ENCODE measurements at regions not wholly inside any gene's neighbourhood (a gene's known extent, or its start where the extent isn't known, plus 50 kb on each side); places are given as distances from the start of the nearest gene placed in this dataset.

GRCh38 chr14:53350866-53351265, 197.7 kb upstream of the DDHD1 start:
- no peak overlapping the region for H3K9ac ChIP-seq (ENCODE audit: low read length)
- H3K4me3 ChIP-seq (ENCODE audit: insufficient read depth, low read length, poor library complexity, severe bottlenecking) = no peak overlapping the region
- H3K79me2 ChIP-seq (ENCODE audit: insufficient read depth, low read length) = no peaks in the 10 kb centered on the region
- H3K27me3 ChIP-seq (ENCODE audit: low read length) = no peaks in the 10 kb centered on the region
- no peak overlapping the region for H3K4me2 ChIP-seq (ENCODE audit: low read depth, low read length, poor library complexity, severe bottlenecking)
- no peak overlapping the region for H3K27ac ChIP-seq (ENCODE audit: low read depth, low read length)
- no peaks in the 10 kb centered on the region for H3K9me3 ChIP-seq (ENCODE audit: insufficient read depth, low read length)
- no peaks in the 10 kb centered on the region for H3F3A ChIP-seq (ENCODE audit: insufficient read depth)
- H2AFZ ChIP-seq (ENCODE audit: low read depth, low read length, severe bottlenecking) = no peak overlapping the region
- H3K9me2 ChIP-seq (replicated peaks; ENCODE audit: insufficient read depth, low read length) = no peaks in the 10 kb centered on the region
- TF ChIP-seq EZH2phosphoT487 (conservative IDR thresholded peaks at IDR 0.05; ENCODE audit: low read length) (no peak), CTCF (IDR thresholded peaks at IDR 0.05; ENCODE audit: insufficient read depth, low read length, poor library complexity, severe bottlenecking) (no peak)
- no peaks in the 10 kb centered on the region for H4K20me1 ChIP-seq (ENCODE audit: low read depth, low read length)
- H3K36me3 ChIP-seq (ENCODE audit: low read length) = no peaks in the 10 kb centered on the region

- Histone ChIP-seq H3K36me3 (ENCODE audit: low read length) (no peaks in the 10 kb centered on the region), H3K9me2 (replicated peaks; ENCODE audit: insufficient read depth, low read length) (no peaks in the 10 kb centered on the region), H3K27me3 (ENCODE audit: low read length) (no peaks in the 10 kb centered on the region), H3F3A (ENCODE audit: insufficient read depth) (no peaks in the 10 kb centered on the region), H3K79me2 (ENCODE audit: insufficient read depth, low read length) (no peaks in the 10 kb centered on the region), H3K9me3 (ENCODE audit: insufficient read depth, low read length) (no peaks in the 10 kb centered on the region), H2AFZ (ENCODE audit: low read depth, low read length, severe bottlenecking) (no peak overlapping the region), H3K4me2 (ENCODE audit: low read depth, low read length, poor library complexity, severe bottlenecking) (no peak overlapping the region), H3K27ac (ENCODE audit: low read depth, low read length) (no peak overlapping the region), H3K9ac (ENCODE audit: low read length) (no peak overlapping the region), H3K4me3 (ENCODE audit: insufficient read depth, low read length, poor library complexity, severe bottlenecking) (no peak overlapping the region), H4K20me1 (ENCODE audit: low read depth, low read length) (no peaks in the 10 kb centered on the region)
- TF ChIP-seq CTCF (IDR thresholded peaks at IDR 0.05; ENCODE audit: insufficient read depth, low read length, poor library complexity, severe bottlenecking) = no peak
- TF ChIP-seq EZH2phosphoT487 (conservative IDR thresholded peaks at IDR 0.05; ENCODE audit: low read length) = no peak
Measured at GRCh38 chr14:53350429-53350828, 197.3 kb upstream of the DDHD1 start.

GRCh38 chr14:53346988-53347387, 193.9 kb upstream of the DDHD1 start:
- H3F3A ChIP-seq (ENCODE audit: insufficient read depth) = no peaks in the 10 kb centered on the region
- no peak overlapping the region for H3K9ac ChIP-seq (ENCODE audit: low read length)
- no peaks in the 10 kb centered on the region for H3K79me2 ChIP-seq (ENCODE audit: insufficient read depth, low read length)
- no peak overlapping the region for H3K4me3 ChIP-seq (ENCODE audit: insufficient read depth, low read length, poor library complexity, severe bottlenecking)
- no peaks in the 10 kb centered on the region for H3K9me2 ChIP-seq (replicated peaks; ENCODE audit: insufficient read depth, low read length)
- H3K9me3 ChIP-seq (ENCODE audit: insufficient read depth, low read length) = no peaks in the 10 kb centered on the region
- H3K4me2 ChIP-seq (ENCODE audit: low read depth, low read length, poor library complexity, severe bottlenecking) = no peak overlapping the region
- no peaks in the 10 kb centered on the region for H4K20me1 ChIP-seq (ENCODE audit: low read depth, low read length)
- TF ChIP-seq EZH2phosphoT487 (conservative IDR thresholded peaks at IDR 0.05; ENCODE audit: low read length) (no peak), CTCF (IDR thresholded peaks at IDR 0.05; ENCODE audit: insufficient read depth, low read length, poor library complexity, severe bottlenecking) (no peak)
- H3K36me3 ChIP-seq (ENCODE audit: low read length) = no peaks in the 10 kb centered on the region
- H3K27me3 ChIP-seq (ENCODE audit: low read length) = no peaks in the 10 kb centered on the region
- H2AFZ ChIP-seq (ENCODE audit: low read depth, low read length, severe bottlenecking) = no peak overlapping the region
- no peak overlapping the region for H3K27ac ChIP-seq (ENCODE audit: low read depth, low read length)

GRCh38 chr14:53341324-53341723, 188.2 kb upstream of the DDHD1 start:
- Histone ChIP-seq H3K27ac (ENCODE audit: low read depth, low read length) (no peak overlapping the region), H4K20me1 (ENCODE audit: low read depth, low read length) (no peaks in the 10 kb centered on the region), H3K9ac (ENCODE audit: low read length) (no peak overlapping the region), H3K4me3 (ENCODE audit: insufficient read depth, low read length, poor library complexity, severe bottlenecking) (no peak overlapping the region), H2AFZ (ENCODE audit: low read depth, low read length, severe bottlenecking) (no peak overlapping the region), H3K27me3 (ENCODE audit: low read length) (no peaks in the 10 kb centered on the region), H3F3A (ENCODE audit: insufficient read depth) (no peaks in the 10 kb centered on the region), H3K36me3 (ENCODE audit: low read length) (no peaks in the 10 kb centered on the region), H3K9me2 (replicated peaks; ENCODE audit: insufficient read depth, low read length) (no peaks in the 10 kb centered on the region), H3K4me2 (ENCODE audit: low read depth, low read length, poor library complexity, severe bottlenecking) (no peak overlapping the region), H3K79me2 (ENCODE audit: insufficient read depth, low read length) (no peaks in the 10 kb centered on the region), H3K9me3 (ENCODE audit: insufficient read depth, low read length) (no peaks in the 10 kb centered on the region)
- TF ChIP-seq CTCF (IDR thresholded peaks at IDR 0.05; ENCODE audit: insufficient read depth, low read length, poor library complexity, severe bottlenecking) (no peak), EZH2phosphoT487 (conservative IDR thresholded peaks at IDR 0.05; ENCODE audit: low read length) (no peak)

Data from SU-DHL-6 (cell line).